NB4 (cell line): ENCODE measurements at regions not wholly inside any gene's neighbourhood (a gene's known extent, or its start where the extent isn't known, plus 50 kb on each side); places are given as distances from the start of the nearest gene placed in this dataset.

Source experiments
- DNase-seq: peaks from one replicate; pipeline ENCODE4 v3.0.0; 2010; ENCODE audit warnings: low read depth
- H3K4me3 ChIP-seq: one replicate; pipeline ENCODE4 v1.5.1; 2011; ENCODE audit warnings: mild to moderate bottlenecking, low read depth, low read length, moderate library complexity
- MYC ChIP-seq: IDR thresholded peaks from 2 replicates; pipeline ENCODE4 v1.6.1; 2011; ENCODE audit warnings: low read depth, low read length
- POLR2A ChIP-seq: IDR thresholded peaks from 2 replicates; pipeline ENCODE4 v1.6.1; 2011; ENCODE audit warnings: mild to moderate bottlenecking; ENCODE audit not compliant: insufficient read length; ENCODE audit errors: extremely low read depth
- TF ChIP-seq, protein P1 (sequence below): IDR thresholded peaks from one replicate; pipeline ENCODE4 v1.5.1; 2012; ENCODE audit warnings: low read depth, low read length
- TF ChIP-seq, protein P2 (sequence below): IDR thresholded peaks from 2 replicates; pipeline ENCODE4 v1.6.1; 2011; ENCODE audit warnings: low read depth, low read length

- no peak overlapping the region for H3K4me3 ChIP-seq
- TF ChIP-seq MYC, result no peak
- TF ChIP-seq, protein P1, sequence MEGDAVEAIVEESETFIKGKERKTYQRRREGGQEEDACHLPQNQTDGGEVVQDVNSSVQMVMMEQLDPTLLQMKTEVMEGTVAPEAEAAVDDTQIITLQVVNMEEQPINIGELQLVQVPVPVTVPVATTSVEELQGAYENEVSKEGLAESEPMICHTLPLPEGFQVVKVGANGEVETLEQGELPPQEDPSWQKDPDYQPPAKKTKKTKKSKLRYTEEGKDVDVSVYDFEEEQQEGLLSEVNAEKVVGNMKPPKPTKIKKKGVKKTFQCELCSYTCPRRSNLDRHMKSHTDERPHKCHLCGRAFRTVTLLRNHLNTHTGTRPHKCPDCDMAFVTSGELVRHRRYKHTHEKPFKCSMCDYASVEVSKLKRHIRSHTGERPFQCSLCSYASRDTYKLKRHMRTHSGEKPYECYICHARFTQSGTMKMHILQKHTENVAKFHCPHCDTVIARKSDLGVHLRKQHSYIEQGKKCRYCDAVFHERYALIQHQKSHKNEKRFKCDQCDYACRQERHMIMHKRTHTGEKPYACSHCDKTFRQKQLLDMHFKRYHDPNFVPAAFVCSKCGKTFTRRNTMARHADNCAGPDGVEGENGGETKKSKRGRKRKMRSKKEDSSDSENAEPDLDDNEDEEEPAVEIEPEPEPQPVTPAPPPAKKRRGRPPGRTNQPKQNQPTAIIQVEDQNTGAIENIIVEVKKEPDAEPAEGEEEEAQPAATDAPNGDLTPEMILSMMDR, result no peak
- no peak for DNase-seq
Measured at GRCh38 chr13:84130495-84131114, 248.3 kb upstream of the SLITRK1 start.

DNA sequence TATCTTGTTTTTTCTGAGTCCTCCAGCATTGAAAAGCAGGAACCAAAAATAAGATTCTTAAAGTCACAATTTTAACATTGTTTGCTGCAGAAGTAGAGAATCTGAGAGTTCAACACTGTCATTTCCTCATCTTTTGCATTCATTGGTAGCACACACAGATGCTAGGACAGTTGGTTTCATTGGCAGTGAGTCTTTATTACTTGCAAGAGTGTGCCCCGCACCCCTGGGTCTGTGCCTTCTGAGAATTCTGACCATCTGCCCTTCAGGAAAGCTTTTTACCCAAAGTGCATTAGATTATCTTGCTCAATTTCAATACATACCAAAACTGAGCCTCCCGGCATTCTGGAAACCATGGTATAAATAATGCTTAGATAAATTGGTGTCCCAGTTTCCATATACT, 247.7 kb upstream of the SLITRK1 start:
- no peak overlapping the region for H3K4me3 ChIP-seq
- no peak for DNase-seq
- no peak for TF ChIP-seq MYC
- TF ChIP-seq, protein P2, sequence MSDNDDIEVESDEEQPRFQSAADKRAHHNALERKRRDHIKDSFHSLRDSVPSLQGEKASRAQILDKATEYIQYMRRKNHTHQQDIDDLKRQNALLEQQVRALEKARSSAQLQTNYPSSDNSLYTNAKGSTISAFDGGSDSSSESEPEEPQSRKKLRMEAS, result no peak
- TF ChIP-seq, protein P1, result no peak

- H3K4me3 ChIP-seq, result no peak overlapping the region
- TF ChIP-seq POLR2A (no peak), MYC (no peak)
- no peak for DNase-seq
Measured at GRCh38 chr13:84127597-84128128, 245.4 kb upstream of the SLITRK1 start.

DNA sequence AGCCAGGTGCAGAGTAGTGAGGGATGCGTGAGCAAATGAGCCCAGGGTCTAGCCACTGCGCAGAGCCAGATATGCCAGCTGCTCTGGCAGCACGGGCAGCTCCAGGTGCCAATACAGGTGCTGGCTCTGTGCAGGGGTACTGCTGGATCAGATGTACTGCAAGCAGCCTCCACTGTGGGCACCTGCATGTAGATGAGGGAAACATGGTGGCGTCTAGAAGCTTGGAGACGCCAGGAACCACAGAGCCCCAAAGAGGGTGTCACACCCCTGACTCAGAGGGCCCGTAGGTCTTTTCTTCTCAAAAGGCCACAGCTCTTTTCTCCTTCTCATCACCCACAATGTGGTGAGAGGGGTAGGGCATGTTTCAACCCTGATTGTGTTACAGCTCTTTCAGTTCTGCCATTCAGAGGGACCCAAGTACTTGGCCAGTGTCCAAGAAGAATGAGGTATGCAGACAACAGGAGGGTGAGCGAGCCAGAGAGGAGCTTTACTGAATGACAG, 244.4 kb upstream of the SLITRK1 start:
- no peak for DNase-seq
- no peak overlapping the region for H3K4me3 ChIP-seq
- TF ChIP-seq, protein P2, result no peak
- no peak for TF ChIP-seq MYC
- TF ChIP-seq, protein P1, result no peak
- no peak for TF ChIP-seq POLR2A

DNA sequence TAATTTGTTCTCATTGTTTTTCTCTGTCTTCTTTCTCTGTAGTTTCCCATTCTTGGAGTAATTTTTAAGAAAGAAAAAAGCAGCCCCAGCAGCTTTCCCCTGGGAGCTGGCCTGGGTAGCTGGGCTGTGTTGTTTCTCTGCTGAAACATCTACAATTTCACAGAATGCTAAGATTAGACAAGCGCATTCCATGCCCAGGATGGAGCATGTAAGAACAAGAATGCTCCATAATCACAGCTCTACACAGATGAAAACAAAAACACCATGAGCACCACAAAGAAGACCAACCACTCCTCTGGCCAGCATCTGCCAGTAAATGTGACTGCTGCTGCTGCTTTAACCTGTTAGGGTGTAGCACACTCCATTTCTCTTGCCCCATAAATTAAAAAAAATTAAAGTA, 239.2 kb upstream of the SLITRK1 start:
- DNase-seq, result no peak
- TF ChIP-seq, protein P1, result no peak
- TF ChIP-seq MYC (no peak), POLR2A (no peak)
- TF ChIP-seq, protein P2, result no peak
- no peak overlapping the region for H3K4me3 ChIP-seq

DNA sequence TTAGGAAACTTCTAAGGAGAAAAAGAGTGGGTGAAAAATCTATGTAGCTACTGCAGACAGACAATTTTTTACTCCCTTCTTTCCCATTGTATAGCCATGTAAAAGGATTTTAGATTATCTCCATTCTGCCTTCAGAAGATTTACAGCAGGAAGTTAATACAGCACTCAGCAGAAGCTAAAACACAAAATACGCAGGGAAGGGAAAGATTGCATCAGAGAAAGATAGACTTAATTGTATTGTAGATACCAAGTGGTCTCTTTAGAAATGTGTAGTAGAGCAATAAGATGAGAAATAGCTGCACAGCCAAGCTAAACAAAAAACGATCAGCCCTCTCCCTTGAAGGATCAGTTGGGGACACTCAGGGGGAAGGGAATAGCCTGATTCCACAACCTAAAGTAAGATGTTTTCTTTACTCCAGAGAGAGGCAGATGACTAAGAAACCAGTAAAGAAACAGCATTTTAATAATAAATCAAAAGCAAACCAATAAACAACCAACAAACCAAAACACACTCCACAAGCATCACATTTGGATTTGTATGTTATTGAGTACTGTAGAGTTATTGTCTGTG, 236.7 kb upstream of the SLITRK1 start:
- DNase-seq, result no peak

More for the DNA sequence above, 236.7 kb upstream of the SLITRK1 start:
- H3K4me3 ChIP-seq, result no peak overlapping the region
- no peak for TF ChIP-seq POLR2A
- TF ChIP-seq MYC, result no peak
- TF ChIP-seq, protein P2, result no peak
- TF ChIP-seq, protein P1, result no peak
